ENCODE measurements at regions not wholly inside any gene's neighbourhood (a gene's known extent, or its start where the extent isn't known, plus 50 kb on each side); places are given as distances from the start of the nearest gene placed in this dataset.

DNA sequence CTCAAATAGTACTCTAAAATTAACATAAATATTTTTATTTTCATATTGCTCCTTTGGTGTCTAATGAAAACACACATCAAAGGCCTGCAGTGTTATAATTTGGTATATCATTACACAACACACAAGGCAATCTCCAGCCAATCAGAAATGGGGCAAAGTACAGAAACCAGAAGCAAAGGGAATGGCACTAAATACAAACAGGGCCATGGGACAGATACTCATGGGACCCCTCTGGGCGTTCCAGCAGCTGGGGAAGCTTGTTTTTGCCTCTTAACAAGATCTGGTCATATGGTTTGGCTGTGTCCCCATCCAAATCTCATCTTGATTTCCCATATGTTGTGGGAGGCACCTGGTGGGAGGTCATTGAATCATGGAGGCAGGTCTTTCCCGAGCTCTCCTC, 551.8 kb upstream of the NRP1 start:
- TF ChIP-seq, protein P1, sequence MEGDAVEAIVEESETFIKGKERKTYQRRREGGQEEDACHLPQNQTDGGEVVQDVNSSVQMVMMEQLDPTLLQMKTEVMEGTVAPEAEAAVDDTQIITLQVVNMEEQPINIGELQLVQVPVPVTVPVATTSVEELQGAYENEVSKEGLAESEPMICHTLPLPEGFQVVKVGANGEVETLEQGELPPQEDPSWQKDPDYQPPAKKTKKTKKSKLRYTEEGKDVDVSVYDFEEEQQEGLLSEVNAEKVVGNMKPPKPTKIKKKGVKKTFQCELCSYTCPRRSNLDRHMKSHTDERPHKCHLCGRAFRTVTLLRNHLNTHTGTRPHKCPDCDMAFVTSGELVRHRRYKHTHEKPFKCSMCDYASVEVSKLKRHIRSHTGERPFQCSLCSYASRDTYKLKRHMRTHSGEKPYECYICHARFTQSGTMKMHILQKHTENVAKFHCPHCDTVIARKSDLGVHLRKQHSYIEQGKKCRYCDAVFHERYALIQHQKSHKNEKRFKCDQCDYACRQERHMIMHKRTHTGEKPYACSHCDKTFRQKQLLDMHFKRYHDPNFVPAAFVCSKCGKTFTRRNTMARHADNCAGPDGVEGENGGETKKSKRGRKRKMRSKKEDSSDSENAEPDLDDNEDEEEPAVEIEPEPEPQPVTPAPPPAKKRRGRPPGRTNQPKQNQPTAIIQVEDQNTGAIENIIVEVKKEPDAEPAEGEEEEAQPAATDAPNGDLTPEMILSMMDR (IDR thresholded peaks at IDR 0.05), result no peak
- TF ChIP-seq POLR2A (IDR thresholded peaks at IDR 0.05), result no peak
- no peaks in the 10 kb centered on the region for H3K4me1 ChIP-seq
- no peak overlapping the region for H3K4me3 ChIP-seq
- intact Hi-C loops (cut with DNase I; ENCODE audit: low total_unique reads), result no loop called here
- H3K36me3 ChIP-seq, result no peaks in the 10 kb centered on the region
- DNase-seq, result no peak
- no peaks in the 10 kb centered on the region for H3K27me3 ChIP-seq
- H3K9me3 ChIP-seq, result no peaks in the 10 kb centered on the region
- no peak overlapping the region for H3K27ac ChIP-seq

DNA sequence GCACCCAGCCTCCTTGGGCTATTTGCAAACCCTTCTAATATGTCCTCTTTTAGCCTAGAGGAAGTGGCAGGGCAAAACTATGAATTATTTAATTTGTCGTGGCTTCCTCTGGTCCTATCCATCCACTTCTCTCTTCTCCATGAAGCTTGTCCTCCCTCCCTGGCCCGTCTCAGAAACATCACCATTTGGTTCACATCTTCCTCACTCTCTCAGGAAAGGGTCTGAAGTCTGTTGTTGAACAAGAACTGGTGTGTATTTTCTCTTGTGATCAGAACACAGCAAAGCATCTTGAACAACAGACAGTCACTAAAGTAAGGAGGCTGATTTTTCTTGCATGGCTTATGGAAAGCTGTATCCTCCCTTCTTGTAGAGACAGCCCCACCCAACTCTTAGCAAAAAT, 550.1 kb upstream of the NRP1 start:
- H3K36me3 ChIP-seq, result no peaks in the 10 kb centered on the region
- no peak overlapping the region for H3K4me3 ChIP-seq
- no peaks in the 10 kb centered on the region for H3K4me1 ChIP-seq
- no peak overlapping the region for H3K27ac ChIP-seq
- no peaks in the 10 kb centered on the region for H3K9me3 ChIP-seq
- DNase-seq, result no peak
- intact Hi-C loops (cut with DNase I; ENCODE audit: low total_unique reads), result no loop called here
- TF ChIP-seq, protein P1 (IDR thresholded peaks at IDR 0.05), result no peak
- TF ChIP-seq POLR2A (IDR thresholded peaks at IDR 0.05), result no peak
- H3K27me3 ChIP-seq, result no peaks in the 10 kb centered on the region

DNA sequence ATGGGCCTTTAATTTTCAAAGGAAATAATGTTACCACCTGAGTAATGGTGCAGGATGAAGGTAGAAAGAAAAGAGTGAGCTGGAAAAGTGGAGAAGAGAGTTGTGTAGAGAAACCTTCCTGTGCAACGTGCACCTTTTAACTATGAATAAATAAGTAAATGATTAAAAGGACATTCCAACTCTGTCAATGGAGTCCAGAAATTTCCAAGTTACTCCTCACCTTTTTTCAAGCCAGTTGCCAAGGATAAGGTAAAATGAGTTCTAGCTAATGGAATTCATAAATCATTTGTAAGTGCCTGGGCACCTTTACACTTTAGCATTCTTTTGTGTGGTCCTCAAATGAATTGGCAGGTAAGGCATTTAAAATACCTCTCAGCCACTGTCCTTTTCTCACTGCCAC, 549.4 kb upstream of the NRP1 start:
- no peaks in the 10 kb centered on the region for H3K36me3 ChIP-seq
- no peaks in the 10 kb centered on the region for H3K9me3 ChIP-seq
- TF ChIP-seq POLR2A (IDR thresholded peaks at IDR 0.05), result no peak
- TF ChIP-seq, protein P1 (IDR thresholded peaks at IDR 0.05), result no peak
- H3K4me1 ChIP-seq, result no peaks in the 10 kb centered on the region
- no peak overlapping the region for H3K27ac ChIP-seq
- no peak overlapping the region for H3K4me3 ChIP-seq
- intact Hi-C loops (cut with DNase I; ENCODE audit: low total_unique reads), result no loop called here
- no peaks in the 10 kb centered on the region for H3K27me3 ChIP-seq
- no peak for DNase-seq

DNA sequence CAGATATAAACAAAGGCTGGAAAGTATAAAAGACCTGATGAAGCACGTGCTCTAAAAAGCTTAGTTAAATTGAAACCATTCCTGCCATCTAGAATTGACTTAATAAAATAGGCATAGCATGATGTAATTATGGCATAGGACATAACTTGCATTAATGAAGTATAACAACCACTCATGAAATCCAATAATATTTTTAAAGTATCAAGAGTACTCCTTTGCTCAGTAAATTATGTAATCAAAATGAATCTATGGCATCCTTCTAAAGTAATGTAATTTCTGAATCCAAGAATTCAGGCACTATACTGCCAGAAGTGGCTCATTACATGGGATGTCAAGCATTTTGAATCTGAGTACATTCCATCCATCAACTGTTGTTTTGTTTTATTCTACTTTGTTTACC, 548.5 kb upstream of the NRP1 start:
- Histone ChIP-seq H3K36me3 (no peaks in the 10 kb centered on the region), H3K27me3 (no peaks in the 10 kb centered on the region), H3K27ac (no peak overlapping the region), H3K9me3 (no peaks in the 10 kb centered on the region), H3K4me3 (no peak overlapping the region), H3K4me1 (no peaks in the 10 kb centered on the region)
- TF ChIP-seq, protein P1 (IDR thresholded peaks at IDR 0.05), result no peak
- no peak for TF ChIP-seq POLR2A (IDR thresholded peaks at IDR 0.05)
- intact Hi-C loops (cut with DNase I; ENCODE audit: low total_unique reads), result no loop called here
- DNase-seq, result no peak

DNA sequence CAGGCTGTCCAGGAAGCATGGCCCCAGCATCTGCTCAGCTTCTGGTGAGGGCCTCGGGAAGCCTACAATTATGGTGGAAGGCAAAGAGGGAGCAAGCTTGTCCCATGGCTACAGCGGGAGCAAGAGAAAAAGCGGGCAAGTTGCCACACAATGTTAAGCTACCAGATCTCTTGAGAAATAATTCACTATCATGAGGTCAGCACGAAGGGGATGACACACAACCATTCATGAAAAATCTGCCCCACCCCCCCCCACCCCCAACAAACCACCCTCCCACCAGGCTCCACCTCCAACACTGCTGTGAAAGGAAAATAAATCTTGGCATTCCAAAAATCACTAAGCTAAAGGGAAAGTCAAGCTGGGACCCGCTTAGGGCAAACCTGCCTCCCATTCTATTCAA, 545.8 kb upstream of the NRP1 start:
- no peak overlapping the region for H3K4me3 ChIP-seq
- no peaks in the 10 kb centered on the region for H3K36me3 ChIP-seq
- H3K27ac ChIP-seq, result no peak overlapping the region
- H3K9me3 ChIP-seq, result no peaks in the 10 kb centered on the region
- no peaks in the 10 kb centered on the region for H3K27me3 ChIP-seq
- no peak for DNase-seq
- TF ChIP-seq POLR2A (IDR thresholded peaks at IDR 0.05), result no peak
- TF ChIP-seq, protein P1 (IDR thresholded peaks at IDR 0.05), result no peak
- H3K4me1 ChIP-seq, result no peaks in the 10 kb centered on the region
- intact Hi-C loops (cut with DNase I; ENCODE audit: low total_unique reads), result no loop called here

Data from uterus (tissue), 3 donors.